Trophoblast cell (in vitro differentiated cells and primary cell): ENCODE measurements at regions not wholly inside any gene's neighbourhood (a gene's known extent, or its start where the extent isn't known, plus 50 kb on each side); places are given as distances from the start of the nearest gene placed in this dataset.

ENCODE experiments used
- DNase-seq, 2 donors: peaks; one replicate each; pipeline ENCODE4 v3.0.0-alpha.2; 2016
- H2AFZ ChIP-seq: 2 replicates; pipeline ENCODE4 v1.6.1; 2013; ENCODE audit warnings: low read length, moderate library complexity, mild to moderate bottlenecking; ENCODE audit not compliant: insufficient read depth, poor library complexity
- H2AK5ac ChIP-seq: 2 replicates; pipeline ENCODE4 v1.6.1; 2013; ENCODE audit warnings: mild to moderate bottlenecking, low read length
- H2BK120ac ChIP-seq: 2 replicates; pipeline ENCODE4 v1.6.1; 2013; ENCODE audit warnings: low read length, mild to moderate bottlenecking, moderate library complexity; ENCODE audit not compliant: insufficient read depth, poor library complexity
- H2BK12ac ChIP-seq: 2 replicates; pipeline ENCODE4 v1.6.1; 2013; ENCODE audit warnings: mild to moderate bottlenecking, low read length, moderate library complexity
- H2BK5ac ChIP-seq: 2 replicates; pipeline ENCODE4 v1.6.1; 2013; ENCODE audit warnings: low read length, low read depth, moderate library complexity, mild to moderate bottlenecking; ENCODE audit not compliant: poor library complexity
- H3K14ac ChIP-seq: 2 replicates; pipeline ENCODE4 v1.6.1; 2013; ENCODE audit warnings: mild to moderate bottlenecking, low read length
- H3K18ac ChIP-seq: 2 replicates; pipeline ENCODE4 v1.6.1; 2013; ENCODE audit warnings: mild to moderate bottlenecking, low read length
- H3K23ac ChIP-seq: 2 replicates; pipeline ENCODE4 v1.6.1; 2013; ENCODE audit warnings: low read length
- H3K27ac ChIP-seq: 2 replicates; pipeline ENCODE4 v1.5.1; 2013; ENCODE audit warnings: low read depth, mild to moderate bottlenecking, inconsistent platforms, low read length, moderate library complexity
- H3K27me3 ChIP-seq: 2 replicates; pipeline ENCODE4 v1.6.1; 2013; ENCODE audit warnings: inconsistent platforms, mild to moderate bottlenecking, low read length, moderate library complexity; ENCODE audit not compliant: insufficient read depth
- H3K36me3 ChIP-seq, 2 experiments: 1 replicate in 1 of 2; 2 replicates in 1 of 2; pipeline ENCODE4 v1.6.1; 2013; ENCODE audit warnings: low read length in 2 of 2, mild to moderate bottlenecking in 2 of 2, moderate library complexity in 1 of 2; ENCODE audit not compliant: insufficient read depth in 2 of 2, control insufficient read depth in 1 of 2
- H3K4ac ChIP-seq: 2 replicates; pipeline ENCODE4 v1.6.1; 2013; ENCODE audit warnings: low read depth, mild to moderate bottlenecking, low read length, moderate library complexity
- H3K4me1 ChIP-seq, 2 experiments: 1 replicate in 1 of 2; 2 replicates in 1 of 2; pipeline ENCODE4 v1.6.1; 2013; ENCODE audit warnings: low read length in 2 of 2, mild to moderate bottlenecking in 2 of 2, moderate library complexity in 1 of 2; ENCODE audit not compliant: insufficient read depth in 2 of 2, control insufficient read depth in 1 of 2
- H3K4me2 ChIP-seq: 2 replicates; pipeline ENCODE4 v1.6.1; 2013; ENCODE audit warnings: inconsistent platforms, mild to moderate bottlenecking, low read length, moderate library complexity
- H3K4me3 ChIP-seq: 2 replicates; pipeline ENCODE4 v1.5.1; 2013; ENCODE audit warnings: mild to moderate bottlenecking, low read depth, low read length, inconsistent platforms
- H3K79me1 ChIP-seq: one replicate; pipeline ENCODE4 v1.6.1; 2013; ENCODE audit warnings: low read length
- H3K79me2 ChIP-seq: 2 replicates; pipeline ENCODE4 v1.6.1; 2013; ENCODE audit warnings: low read length, mild to moderate bottlenecking; ENCODE audit not compliant: control insufficient read depth, insufficient read depth, poor library complexity
- H3K9ac ChIP-seq: 2 replicates; pipeline ENCODE4 v1.6.1; 2013; ENCODE audit warnings: mild to moderate bottlenecking, low read length
- H3K9me3 ChIP-seq: 2 replicates; pipeline ENCODE4 v1.6.1; 2013; ENCODE audit warnings: low read depth, mild to moderate bottlenecking, control low read depth, inconsistent platforms, low read length; ENCODE audit not compliant: insufficient read depth
- H4K12ac ChIP-seq: 2 replicates; pipeline ENCODE4 v1.6.1; 2013; ENCODE audit warnings: low read depth, mild to moderate bottlenecking, low read length, moderate library complexity
- H4K8ac ChIP-seq: 2 replicates; pipeline ENCODE4 v1.6.1; 2013; ENCODE audit warnings: low read depth, mild to moderate bottlenecking, low read length, moderate library complexity
- H4K91ac ChIP-seq: one replicate; pipeline ENCODE4 v1.6.1; 2013; ENCODE audit warnings: low read depth, mild to moderate bottlenecking, low read length, moderate library complexity
- WGBS: extraction: QIAGEN DNeasy Blood & Tissue Kit; methylation state at CpG from one replicate; pipeline ENCODE4 v1.1.7; 2013; ENCODE audit warnings: missing lambda C conversion rate; ENCODE audit not compliant: insufficient read length, insufficient coverage; ENCODE audit errors: extremely low coverage; 5-methylcytosine and 5-hydroxymethylcytosine counted together

GRCh38 chr3:87626546-87626945 lies 350.2 kb upstream of the POU1F1 start:
- Histone ChIP-seq H3K14ac (no peak overlapping the region), H2AFZ (no peak overlapping the region), H3K27ac (no peak overlapping the region), H2BK12ac (no peak overlapping the region), H3K4ac (no peak overlapping the region), H3K79me1 (no peaks in the 10 kb centered on the region), H3K9me3 (peaks cover 2% of the 10 kb centered on the region), H3K79me2 (no peaks in the 10 kb centered on the region), H2BK120ac (no peak overlapping the region), H3K36me3 (no peaks in the 10 kb centered on the region), H3K23ac (no peak overlapping the region), H3K27me3 (no peaks in the 10 kb centered on the region), H3K9ac (no peak overlapping the region), H4K91ac (no peak overlapping the region), H3K4me1 (no peaks in the 10 kb centered on the region), H3K4me3 (no peak overlapping the region), H4K8ac (no peak overlapping the region), H2AK5ac (no peak overlapping the region), H4K12ac (no peak overlapping the region), H2BK5ac (no peak overlapping the region), H3K18ac (no peak overlapping the region), H3K4me2 (no peak overlapping the region)
- WGBS = no CpG with 5 or more reads among the region's 1 CpG
- DNase-seq = no peak

GRCh38 chr3:87625876-87626275 lies 349.5 kb upstream of the POU1F1 start:
- Histone ChIP-seq H4K12ac (no peak overlapping the region), H2BK5ac (no peak overlapping the region), H2BK120ac (no peak overlapping the region), H3K9me3 (peaks cover 2% of the 10 kb centered on the region), H2AK5ac (no peak overlapping the region), H2BK12ac (no peak overlapping the region), H3K79me2 (no peaks in the 10 kb centered on the region), H3K4me3 (no peak overlapping the region), H4K8ac (no peak overlapping the region), H4K91ac (no peak overlapping the region), H3K18ac (no peak overlapping the region), H3K4ac (no peak overlapping the region), H3K27me3 (no peaks in the 10 kb centered on the region), H3K23ac (no peak overlapping the region), H3K4me2 (no peak overlapping the region), H3K79me1 (no peaks in the 10 kb centered on the region), H3K36me3 (no peaks in the 10 kb centered on the region), H2AFZ (no peak overlapping the region), H3K14ac (no peak overlapping the region), H3K9ac (no peak overlapping the region), H3K4me1 (no peaks in the 10 kb centered on the region), H3K27ac (no peak overlapping the region)
- no peak for DNase-seq
- no CpG with 5 or more reads among the region's 2 CpGs for WGBS

DNA sequence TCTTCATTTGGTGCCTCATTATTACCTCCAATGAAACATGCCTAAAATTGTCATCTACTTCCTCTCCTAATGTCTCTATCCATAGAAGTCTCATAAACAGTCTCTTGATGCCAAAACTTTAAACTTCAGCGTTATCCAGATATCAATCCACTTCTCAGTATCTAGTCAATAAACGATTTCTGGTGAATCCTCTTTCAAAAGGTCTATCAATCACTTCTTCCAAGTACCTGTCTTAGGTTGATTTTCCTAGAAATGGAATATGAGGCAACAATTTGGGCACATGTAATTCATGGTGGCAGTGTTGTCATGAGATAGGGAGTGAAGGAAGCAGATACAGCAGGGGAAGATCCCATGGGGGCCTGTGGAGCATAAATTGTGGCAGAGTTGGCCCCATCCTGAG lies 348.5 kb upstream of the POU1F1 start:
- no peaks in the 10 kb centered on the region for H3K27me3 ChIP-seq
- no peaks in the 10 kb centered on the region for H3K4me1 ChIP-seq
- no peaks in the 10 kb centered on the region for H3K79me1 ChIP-seq
- no peak overlapping the region for H2BK120ac ChIP-seq
- no peak overlapping the region for H2AK5ac ChIP-seq
- no peak overlapping the region for H3K4me3 ChIP-seq
- H3K27ac ChIP-seq = no peak overlapping the region
- no peak overlapping the region for H4K12ac ChIP-seq
- no peak for DNase-seq
- no peaks in the 10 kb centered on the region for H3K79me2 ChIP-seq
- no peak overlapping the region for H3K4ac ChIP-seq
- H4K8ac ChIP-seq = no peak overlapping the region
- peaks cover 2% of the 10 kb centered on the region for H3K9me3 ChIP-seq
- H3K14ac ChIP-seq = no peak overlapping the region
- no peak overlapping the region for H2AFZ ChIP-seq
- no peaks in the 10 kb centered on the region for H3K36me3 ChIP-seq
- no peak overlapping the region for H2BK12ac ChIP-seq
- H4K91ac ChIP-seq = no peak overlapping the region
- H3K23ac ChIP-seq = no peak overlapping the region
- H3K9ac ChIP-seq = no peak overlapping the region
- no peak overlapping the region for H3K4me2 ChIP-seq
- WGBS = no CpG with 5 or more reads among the region's 2 CpGs
- H2BK5ac ChIP-seq = no peak overlapping the region
- no peak overlapping the region for H3K18ac ChIP-seq

- no peak overlapping the region for H3K9ac ChIP-seq
- H4K8ac ChIP-seq = no peak overlapping the region
- no peak overlapping the region for H2BK5ac ChIP-seq
- H2AFZ ChIP-seq = no peak overlapping the region
- WGBS = no CpG with 5 or more reads among the region's 1 CpG
- no peak overlapping the region for H3K27ac ChIP-seq
- H2AK5ac ChIP-seq = no peak overlapping the region
- no peaks in the 10 kb centered on the region for H3K79me2 ChIP-seq
- H3K27me3 ChIP-seq = no peaks in the 10 kb centered on the region
- H3K36me3 ChIP-seq = no peaks in the 10 kb centered on the region
- no peak overlapping the region for H3K14ac ChIP-seq
- no peak overlapping the region for H2BK12ac ChIP-seq
- no peak overlapping the region for H2BK120ac ChIP-seq
- no peak overlapping the region for H3K4me2 ChIP-seq
- H3K23ac ChIP-seq = no peak overlapping the region
- no peak overlapping the region for H4K12ac ChIP-seq
- H3K18ac ChIP-seq = no peak overlapping the region
- no peak overlapping the region for H3K4ac ChIP-seq
- no peaks in the 10 kb centered on the region for H3K4me1 ChIP-seq
- no peaks in the 10 kb centered on the region for H3K79me1 ChIP-seq
- no peaks in the 10 kb centered on the region for H3K9me3 ChIP-seq
- no peak overlapping the region for H3K4me3 ChIP-seq
- DNase-seq = no peak
- no peak overlapping the region for H4K91ac ChIP-seq
Measured at GRCh38 chr3:87621667-87622066, 345.3 kb upstream of the POU1F1 start.
